Esophagus muscularis mucosa (tissue), 3 donors: ENCODE measurements at regions not wholly inside any gene's neighbourhood (a gene's known extent, or its start where the extent isn't known, plus 50 kb on each side); places are given as distances from the start of the nearest gene placed in this dataset.

Experiments used
- EP300 ChIP-seq: sonication (generic); formaldehyde crosslinking; IDR thresholded peaks from one replicate; pipeline ENCODE4 v1.6.1; 2017; ENCODE audit warnings: antibody characterized with exemption
- POLR2A ChIP-seq: fragments of 450-650 bp; IDR thresholded peaks from one replicate; pipeline ENCODE4 v1.6.1; 2017; ENCODE audit warnings: antibody characterized with exemption, moderate library complexity, mild to moderate bottlenecking, low read depth
- POLR2AphosphoS5 ChIP-seq, 2 donors: sonication (generic); formaldehyde crosslinking; IDR thresholded peaks; one replicate each; pipeline ENCODE4 v1.6.1; 2017; ENCODE audit warnings: antibody characterized with exemption in 2 of 2

- no peak for TF ChIP-seq POLR2AphosphoS5 (IDR thresholded peaks at IDR 0.05)
- no peak for TF ChIP-seq POLR2A
- TF ChIP-seq EP300, result no peak
Observed at GRCh38 chr2:78541451-78542267, 483.8 kb upstream of the REG3G start.
